B cell (primary cell): ENCODE measurements at regions not wholly inside any gene's neighbourhood (a gene's known extent, or its start where the extent isn't known, plus 50 kb on each side); places are given as distances from the start of the nearest gene placed in this dataset.

ENCODE experiments used
- EZH2 ChIP-seq: IDR thresholded peaks from 2 replicates; pipeline ENCODE4 v1.6.1; 2012; ENCODE audit warnings: borderline replicate concordance, low read depth, mild to moderate bottlenecking, moderate library complexity, low read length; ENCODE audit not compliant: insufficient read depth, poor library complexity, severe bottlenecking
- TF ChIP-seq, protein P1 (sequence below): fragments of 200-600 bp; IDR thresholded peaks from one replicate; pipeline ENCODE4 v1.8.0; 2022; ENCODE audit warnings: antibody characterized with exemption, mild to moderate bottlenecking

DNA sequence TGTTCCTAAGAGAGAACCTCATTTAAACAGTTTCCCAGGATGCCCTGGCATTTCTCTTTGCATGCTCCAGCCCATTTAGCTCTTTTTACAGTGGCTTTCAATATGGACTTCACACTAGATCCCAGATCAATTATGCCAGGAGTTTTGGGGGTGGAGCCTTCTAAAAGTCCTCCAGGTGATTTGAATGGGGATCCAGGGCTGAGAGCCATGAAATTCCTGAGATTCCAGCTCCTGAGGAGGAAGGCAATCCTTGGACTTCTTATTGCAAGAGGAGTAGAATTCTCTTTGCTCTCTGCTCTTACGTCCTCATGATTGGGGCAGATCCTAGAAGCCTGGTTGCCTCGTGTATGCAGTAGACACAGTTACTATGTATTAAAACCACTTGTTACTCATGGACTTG, 184.2 kb downstream of the DHX35 start:
- no peak for TF ChIP-seq EZH2
- TF ChIP-seq, protein P1, sequence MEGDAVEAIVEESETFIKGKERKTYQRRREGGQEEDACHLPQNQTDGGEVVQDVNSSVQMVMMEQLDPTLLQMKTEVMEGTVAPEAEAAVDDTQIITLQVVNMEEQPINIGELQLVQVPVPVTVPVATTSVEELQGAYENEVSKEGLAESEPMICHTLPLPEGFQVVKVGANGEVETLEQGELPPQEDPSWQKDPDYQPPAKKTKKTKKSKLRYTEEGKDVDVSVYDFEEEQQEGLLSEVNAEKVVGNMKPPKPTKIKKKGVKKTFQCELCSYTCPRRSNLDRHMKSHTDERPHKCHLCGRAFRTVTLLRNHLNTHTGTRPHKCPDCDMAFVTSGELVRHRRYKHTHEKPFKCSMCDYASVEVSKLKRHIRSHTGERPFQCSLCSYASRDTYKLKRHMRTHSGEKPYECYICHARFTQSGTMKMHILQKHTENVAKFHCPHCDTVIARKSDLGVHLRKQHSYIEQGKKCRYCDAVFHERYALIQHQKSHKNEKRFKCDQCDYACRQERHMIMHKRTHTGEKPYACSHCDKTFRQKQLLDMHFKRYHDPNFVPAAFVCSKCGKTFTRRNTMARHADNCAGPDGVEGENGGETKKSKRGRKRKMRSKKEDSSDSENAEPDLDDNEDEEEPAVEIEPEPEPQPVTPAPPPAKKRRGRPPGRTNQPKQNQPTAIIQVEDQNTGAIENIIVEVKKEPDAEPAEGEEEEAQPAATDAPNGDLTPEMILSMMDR: no peak
